Retinal pigment epithelial cell (primary cell): ENCODE measurements at regions not wholly inside any gene's neighbourhood (a gene's known extent, or its start where the extent isn't known, plus 50 kb on each side); places are given as distances from the start of the nearest gene placed in this dataset.

ENCODE experiments used
- DNase-seq: peaks from one replicate; pipeline ENCODE4 v3.0.0-alpha.2; 2010; ENCODE audit warnings: low read depth
- H3K4me3 ChIP-seq: 2 replicates; pipeline ENCODE4 v1.5.1; 2011; ENCODE audit warnings: mild to moderate bottlenecking, low read length, control low read depth, moderate library complexity
- TF ChIP-seq, protein P1 (sequence below): conservative IDR thresholded peaks from 2 replicates; pipeline ENCODE4 v1.5.1; 2011; ENCODE audit warnings: low read depth, low read length, control low read depth, inconsistent platforms

DNA sequence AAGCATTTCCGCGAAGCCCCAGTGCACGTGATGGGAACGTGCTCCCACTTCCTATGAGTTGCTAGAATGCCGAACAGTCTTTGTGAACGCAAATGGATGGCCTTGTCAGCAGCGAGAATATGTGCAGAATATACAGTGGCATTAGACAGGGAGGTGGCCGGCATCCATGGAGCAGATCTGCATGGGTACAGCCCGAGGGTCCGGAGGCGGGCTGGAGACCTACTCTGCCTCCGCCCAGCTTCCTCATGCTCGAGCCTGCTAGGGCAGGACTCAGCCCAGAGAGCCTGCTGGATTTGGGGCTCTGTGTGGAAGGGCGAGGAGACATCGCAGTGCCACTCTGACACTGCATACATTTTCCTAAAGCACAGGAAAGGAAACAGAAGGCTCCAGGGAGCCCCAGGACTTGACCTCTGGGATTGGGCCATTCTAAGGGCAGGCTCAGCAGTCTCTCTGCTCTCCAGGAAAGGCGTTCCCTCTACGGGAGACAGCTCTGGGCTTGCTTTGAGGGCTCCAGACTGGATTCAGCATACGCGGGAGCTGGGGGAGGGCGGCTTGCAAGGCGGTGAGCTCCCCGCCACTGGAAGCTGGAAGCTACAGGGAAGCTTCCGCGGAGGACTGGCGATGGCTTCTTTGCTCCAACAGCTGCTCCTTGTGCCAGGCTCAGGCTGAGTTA, 55.9 kb upstream of the UQCRFS1 start:
- TF ChIP-seq, protein P1, sequence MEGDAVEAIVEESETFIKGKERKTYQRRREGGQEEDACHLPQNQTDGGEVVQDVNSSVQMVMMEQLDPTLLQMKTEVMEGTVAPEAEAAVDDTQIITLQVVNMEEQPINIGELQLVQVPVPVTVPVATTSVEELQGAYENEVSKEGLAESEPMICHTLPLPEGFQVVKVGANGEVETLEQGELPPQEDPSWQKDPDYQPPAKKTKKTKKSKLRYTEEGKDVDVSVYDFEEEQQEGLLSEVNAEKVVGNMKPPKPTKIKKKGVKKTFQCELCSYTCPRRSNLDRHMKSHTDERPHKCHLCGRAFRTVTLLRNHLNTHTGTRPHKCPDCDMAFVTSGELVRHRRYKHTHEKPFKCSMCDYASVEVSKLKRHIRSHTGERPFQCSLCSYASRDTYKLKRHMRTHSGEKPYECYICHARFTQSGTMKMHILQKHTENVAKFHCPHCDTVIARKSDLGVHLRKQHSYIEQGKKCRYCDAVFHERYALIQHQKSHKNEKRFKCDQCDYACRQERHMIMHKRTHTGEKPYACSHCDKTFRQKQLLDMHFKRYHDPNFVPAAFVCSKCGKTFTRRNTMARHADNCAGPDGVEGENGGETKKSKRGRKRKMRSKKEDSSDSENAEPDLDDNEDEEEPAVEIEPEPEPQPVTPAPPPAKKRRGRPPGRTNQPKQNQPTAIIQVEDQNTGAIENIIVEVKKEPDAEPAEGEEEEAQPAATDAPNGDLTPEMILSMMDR, result no peak
- no peak for DNase-seq
- no peak overlapping the region for H3K4me3 ChIP-seq

DNA sequence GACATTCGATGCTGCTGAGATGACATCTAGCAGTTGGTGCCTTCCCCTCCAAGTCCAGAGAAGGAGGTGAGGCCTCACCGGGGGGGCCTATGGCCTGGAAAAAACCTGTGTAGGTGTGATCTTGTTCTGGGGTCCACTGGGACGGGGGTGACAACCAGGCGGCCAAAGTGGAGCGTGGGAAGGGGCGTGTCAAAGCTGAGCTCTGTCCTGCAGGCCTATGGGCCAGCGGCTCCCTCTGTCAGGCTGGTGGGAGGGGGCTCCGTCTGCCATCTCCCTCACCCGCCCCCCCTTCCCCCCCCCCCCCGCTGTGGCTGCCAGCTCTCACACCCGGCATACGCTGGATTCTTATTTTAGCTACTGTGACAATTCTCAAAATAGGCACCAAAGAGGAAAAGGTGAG, 56.7 kb upstream of the UQCRFS1 start:
- DNase-seq, result no peak
- H3K4me3 ChIP-seq, result no peak overlapping the region
- TF ChIP-seq, protein P1, result no peak

DNA sequence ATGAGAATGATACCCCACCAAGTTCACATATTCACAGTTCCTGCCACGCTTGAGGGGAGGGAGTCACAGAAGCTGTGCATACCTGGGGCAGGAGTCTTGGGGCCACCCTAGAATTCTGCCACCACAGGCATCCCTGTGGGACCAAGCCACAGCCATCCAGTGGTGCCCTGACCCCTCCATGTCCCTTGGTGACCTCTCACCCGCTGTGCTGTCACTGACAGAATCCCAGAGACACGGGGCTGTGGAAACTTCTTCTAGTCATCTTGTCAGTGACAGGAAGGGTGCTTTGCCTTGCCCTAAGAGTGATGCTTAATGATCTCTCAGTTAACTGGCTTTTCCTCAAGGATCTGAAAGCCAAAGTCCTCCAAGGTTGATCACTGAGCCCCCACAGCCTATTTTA, 58.4 kb upstream of the UQCRFS1 start:
- H3K4me3 ChIP-seq, result no peak overlapping the region
- DNase-seq, result no peak
- TF ChIP-seq, protein P1, result no peak

DNA sequence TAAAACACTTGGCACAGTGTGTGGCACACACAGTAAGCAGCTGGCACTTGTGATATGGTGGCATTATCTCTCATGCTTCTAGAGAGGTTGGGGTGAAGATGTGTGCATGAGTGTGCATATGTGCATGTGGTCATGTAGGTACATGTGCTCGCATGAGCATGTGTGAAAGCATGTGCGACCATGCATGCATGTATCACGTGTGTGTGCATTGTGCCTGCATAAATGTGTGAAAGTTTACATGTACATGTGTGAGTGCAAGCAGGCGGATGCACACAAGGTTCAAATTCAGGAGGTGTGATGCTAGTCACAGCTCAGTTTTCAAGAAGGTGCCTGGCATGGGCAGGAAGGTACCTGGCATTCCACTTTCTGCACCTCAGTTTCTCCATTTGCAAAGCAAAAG, 59.0 kb upstream of the UQCRFS1 start:
- TF ChIP-seq, protein P1, result no peak
- H3K4me3 ChIP-seq, result no peak overlapping the region
- no peak for DNase-seq

DNA sequence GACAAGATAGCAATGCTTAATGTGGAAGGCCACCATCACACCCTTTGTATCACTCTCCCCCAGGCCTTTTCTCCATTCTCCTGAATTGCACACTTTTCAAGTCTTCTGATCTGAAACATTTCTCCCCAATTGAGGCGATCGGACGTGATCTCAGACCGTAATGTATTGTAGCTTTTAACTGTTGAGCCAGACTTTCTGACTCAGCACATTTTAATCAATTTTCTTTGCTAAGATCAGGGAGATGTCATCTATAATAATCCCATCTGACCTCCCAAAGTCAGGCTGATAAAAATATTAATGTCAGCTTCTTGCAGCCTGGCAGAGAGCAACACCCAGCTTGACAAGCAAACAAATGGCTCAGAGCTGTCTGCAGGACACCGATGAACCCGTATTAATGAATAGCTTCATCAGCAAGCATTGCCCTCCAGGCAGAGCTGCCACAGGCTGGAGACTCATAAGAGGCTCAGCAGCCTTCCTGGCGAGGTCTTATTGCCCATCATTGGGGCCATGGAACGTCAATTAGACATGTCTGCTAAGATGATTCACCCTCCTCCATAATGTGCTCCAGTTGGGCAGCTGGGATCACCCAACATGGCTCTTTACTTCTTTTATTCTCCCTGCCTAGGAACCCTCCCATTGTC, 60.2 kb upstream of the UQCRFS1 start:
- DNase-seq, result no peak
- H3K4me3 ChIP-seq, result no peak overlapping the region
- TF ChIP-seq, protein P1, result no peak

DNA sequence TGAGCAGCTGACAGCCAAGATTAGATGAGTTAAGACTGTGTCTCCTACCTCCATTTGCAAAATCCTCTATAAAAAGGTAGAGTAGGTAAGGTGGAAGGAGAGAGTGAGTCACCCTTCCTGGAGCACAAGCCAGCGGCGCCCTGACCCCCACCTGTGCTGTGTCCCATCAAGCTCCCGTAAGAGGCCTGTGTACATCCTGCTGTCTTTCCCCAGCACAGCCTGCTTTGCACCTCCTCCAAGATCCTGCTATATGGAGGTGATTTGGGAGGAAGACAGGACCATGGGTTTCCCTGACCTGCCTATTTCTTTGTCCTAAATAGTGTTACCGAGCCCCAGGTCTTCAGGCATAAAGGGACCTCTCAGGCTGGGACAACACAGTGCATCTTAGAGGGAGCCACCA, 62.3 kb upstream of the UQCRFS1 start:
- no peak overlapping the region for H3K4me3 ChIP-seq
- DNase-seq, result no peak
- TF ChIP-seq, protein P1, result no peak

DNA sequence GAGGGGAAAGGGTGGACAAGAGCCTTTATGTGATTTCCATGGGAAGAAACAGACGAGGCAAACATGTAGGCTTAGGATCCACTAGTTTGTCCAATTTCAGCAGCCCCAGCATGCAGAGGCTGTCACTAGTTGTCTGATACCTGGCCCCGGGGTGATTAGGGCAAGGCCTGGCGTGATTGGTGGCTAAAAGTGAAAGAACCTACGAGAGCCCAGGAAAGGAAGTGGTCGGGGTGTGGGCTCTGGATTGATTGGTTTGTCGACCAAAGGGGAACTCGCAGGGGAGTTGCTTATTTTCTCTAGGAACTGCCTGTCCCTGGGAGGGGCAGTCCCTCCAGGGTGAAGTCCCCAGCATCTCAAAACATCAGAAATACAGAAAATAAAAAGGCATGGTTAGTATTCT, 64.2 kb upstream of the UQCRFS1 start:
- H3K4me3 ChIP-seq, result no peak overlapping the region
- TF ChIP-seq, protein P1, result no peak
- no peak for DNase-seq
